Endodermal cell (in vitro differentiated cells): ENCODE measurements at regions not wholly inside any gene's neighbourhood (a gene's known extent, or its start where the extent isn't known, plus 50 kb on each side); places are given as distances from the start of the nearest gene placed in this dataset.

Source experiments
- DNase-seq: peaks from one replicate; pipeline ENCODE4 v3.0.0-alpha.2; 2017
- H3K27ac ChIP-seq: 2 replicates; pipeline ENCODE4 v1.5.1; 2013; ENCODE audit warnings: mild to moderate bottlenecking, low read depth, low read length, moderate library complexity
- H3K27me3 ChIP-seq: 2 replicates; pipeline ENCODE4 v1.6.1; 2013; ENCODE audit warnings: mild to moderate bottlenecking, low read length, moderate library complexity; ENCODE audit not compliant: insufficient read depth, control insufficient read depth, poor library complexity, severe bottlenecking
- H3K36me3 ChIP-seq: 2 replicates; pipeline ENCODE4 v1.7.0; 2013; ENCODE audit warnings: mild to moderate bottlenecking, low read length, moderate library complexity; ENCODE audit not compliant: control insufficient read depth, insufficient read depth
- H3K4me1 ChIP-seq: one replicate; pipeline ENCODE4 v1.7.0; 2013; ENCODE audit warnings: low read length; ENCODE audit not compliant: control insufficient read depth, insufficient read depth
- H3K4me3 ChIP-seq: 2 replicates; pipeline ENCODE4 v1.5.1; 2013; ENCODE audit warnings: mild to moderate bottlenecking, low read length, moderate library complexity
- H3K9ac ChIP-seq: 2 replicates; pipeline ENCODE4 v1.6.1; 2013; ENCODE audit warnings: mild to moderate bottlenecking, low read length, moderate library complexity; ENCODE audit not compliant: poor library complexity, severe bottlenecking; ENCODE audit errors: extremely low read depth
- H3K9me3 ChIP-seq: 2 replicates; pipeline ENCODE4 v1.6.1; 2013; ENCODE audit warnings: mild to moderate bottlenecking, low read length, moderate library complexity; ENCODE audit not compliant: control insufficient read depth
- H3K27ac Mint-ChIP-seq: 2 replicates; pipeline ENCODE4 v1.8.0; 2020; ENCODE audit warnings: mixed read lengths
- H3K27me3 Mint-ChIP-seq: 2 replicates; pipeline ENCODE4 v1.8.0; 2021; ENCODE audit warnings: mild to moderate bottlenecking, mixed read lengths; ENCODE audit not compliant: insufficient read depth
- H3K36me3 Mint-ChIP-seq: 2 replicates; pipeline ENCODE4 v1.8.0; 2020; ENCODE audit warnings: low read depth, mixed read lengths
- H3K4me1 Mint-ChIP-seq: 2 replicates; pipeline ENCODE4 v1.8.0; 2020; ENCODE audit warnings: mixed read lengths
- H3K4me3 Mint-ChIP-seq: 2 replicates; pipeline ENCODE4 v1.8.0; 2020; ENCODE audit warnings: mild to moderate bottlenecking, moderate library complexity, mixed read lengths
- H3K9me3 Mint-ChIP-seq: 2 replicates; pipeline ENCODE4 v1.8.0; 2020; ENCODE audit warnings: mild to moderate bottlenecking, mixed read lengths
- WGBS, 2 experiments: methylation state at CpG; one replicate each; pipeline versions ENCODE4 v1.1.5 to v1.1.7; 2013; ENCODE audit warnings: missing lambda C conversion rate in 2 of 2, mixed read lengths in 1 of 2; ENCODE audit not compliant: insufficient coverage in 1 of 2, insufficient read length in 1 of 2; 5-methylcytosine and 5-hydroxymethylcytosine counted together
- TF ChIP-seq, protein P1 (sequence below): fragments of 200-600 bp; sonication (generic); conservative IDR thresholded peaks from 2 replicates; pipeline ENCODE4 v1.5.0; 2021; ENCODE audit warnings: antibody characterized with exemption, mild to moderate bottlenecking

DNA sequence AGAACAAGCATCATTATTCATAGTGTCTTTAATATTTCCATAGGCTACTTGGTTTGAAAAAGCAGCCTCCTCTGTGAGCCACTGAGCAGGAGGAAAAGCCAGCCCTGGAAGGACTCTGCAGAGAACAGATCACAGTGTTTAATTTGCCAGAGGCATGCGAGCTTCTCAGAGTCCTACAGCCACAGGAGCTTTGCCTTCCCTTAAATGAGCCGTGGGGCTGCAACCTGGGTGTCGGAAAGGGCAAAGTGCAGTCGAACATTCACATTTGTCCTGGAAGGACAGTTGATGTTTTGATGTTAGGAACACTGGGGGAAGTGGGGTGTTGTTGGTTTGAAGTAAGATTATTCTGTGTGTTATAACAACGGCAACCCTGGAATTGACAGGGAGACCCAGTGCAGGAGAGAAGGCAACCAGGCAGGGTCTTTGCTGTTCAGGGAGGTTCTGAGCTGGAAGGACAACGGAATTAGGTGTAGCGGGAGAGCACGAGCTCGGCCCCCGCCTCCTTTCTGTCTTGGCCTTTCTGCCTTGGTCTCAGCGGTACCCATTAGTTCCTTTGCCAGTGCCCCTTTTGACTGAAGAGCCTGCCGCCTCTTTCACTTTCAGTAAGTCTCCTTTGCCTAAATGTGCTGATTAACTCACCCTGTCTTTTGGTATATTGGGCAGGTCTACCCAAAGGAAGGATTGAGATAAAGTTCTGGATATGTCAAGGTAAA, 192.3 kb upstream of the PITRM1 start:
- no peaks in the 10 kb centered on the region for H3K36me3 ChIP-seq
- H3K27ac Mint-ChIP-seq, result no peak overlapping the region
- no peaks in the 10 kb centered on the region for H3K4me1 Mint-ChIP-seq
- H3K36me3 Mint-ChIP-seq, result peaks cover 7% of the 10 kb centered on the region
- peaks cover 31% of the 10 kb centered on the region for H3K9me3 ChIP-seq
- no peak overlapping the region for H3K27ac ChIP-seq
- no peak overlapping the region for H3K9ac ChIP-seq
- WGBS, 2 experiments, result 91 to 98% methylated on average over 7 to 12 of the region's 12 CpGs
- H3K4me1 ChIP-seq, result no peaks in the 10 kb centered on the region
- TF ChIP-seq, protein P1, sequence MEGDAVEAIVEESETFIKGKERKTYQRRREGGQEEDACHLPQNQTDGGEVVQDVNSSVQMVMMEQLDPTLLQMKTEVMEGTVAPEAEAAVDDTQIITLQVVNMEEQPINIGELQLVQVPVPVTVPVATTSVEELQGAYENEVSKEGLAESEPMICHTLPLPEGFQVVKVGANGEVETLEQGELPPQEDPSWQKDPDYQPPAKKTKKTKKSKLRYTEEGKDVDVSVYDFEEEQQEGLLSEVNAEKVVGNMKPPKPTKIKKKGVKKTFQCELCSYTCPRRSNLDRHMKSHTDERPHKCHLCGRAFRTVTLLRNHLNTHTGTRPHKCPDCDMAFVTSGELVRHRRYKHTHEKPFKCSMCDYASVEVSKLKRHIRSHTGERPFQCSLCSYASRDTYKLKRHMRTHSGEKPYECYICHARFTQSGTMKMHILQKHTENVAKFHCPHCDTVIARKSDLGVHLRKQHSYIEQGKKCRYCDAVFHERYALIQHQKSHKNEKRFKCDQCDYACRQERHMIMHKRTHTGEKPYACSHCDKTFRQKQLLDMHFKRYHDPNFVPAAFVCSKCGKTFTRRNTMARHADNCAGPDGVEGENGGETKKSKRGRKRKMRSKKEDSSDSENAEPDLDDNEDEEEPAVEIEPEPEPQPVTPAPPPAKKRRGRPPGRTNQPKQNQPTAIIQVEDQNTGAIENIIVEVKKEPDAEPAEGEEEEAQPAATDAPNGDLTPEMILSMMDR, result no peak
- peaks cover 37% of the 10 kb centered on the region for H3K9me3 Mint-ChIP-seq
- no peak overlapping the region for H3K4me3 Mint-ChIP-seq
- DNase-seq, result no peak
- no peak overlapping the region for H3K4me3 ChIP-seq
- no peaks in the 10 kb centered on the region for H3K27me3 ChIP-seq
- H3K27me3 Mint-ChIP-seq, result no peaks in the 10 kb centered on the region

DNA sequence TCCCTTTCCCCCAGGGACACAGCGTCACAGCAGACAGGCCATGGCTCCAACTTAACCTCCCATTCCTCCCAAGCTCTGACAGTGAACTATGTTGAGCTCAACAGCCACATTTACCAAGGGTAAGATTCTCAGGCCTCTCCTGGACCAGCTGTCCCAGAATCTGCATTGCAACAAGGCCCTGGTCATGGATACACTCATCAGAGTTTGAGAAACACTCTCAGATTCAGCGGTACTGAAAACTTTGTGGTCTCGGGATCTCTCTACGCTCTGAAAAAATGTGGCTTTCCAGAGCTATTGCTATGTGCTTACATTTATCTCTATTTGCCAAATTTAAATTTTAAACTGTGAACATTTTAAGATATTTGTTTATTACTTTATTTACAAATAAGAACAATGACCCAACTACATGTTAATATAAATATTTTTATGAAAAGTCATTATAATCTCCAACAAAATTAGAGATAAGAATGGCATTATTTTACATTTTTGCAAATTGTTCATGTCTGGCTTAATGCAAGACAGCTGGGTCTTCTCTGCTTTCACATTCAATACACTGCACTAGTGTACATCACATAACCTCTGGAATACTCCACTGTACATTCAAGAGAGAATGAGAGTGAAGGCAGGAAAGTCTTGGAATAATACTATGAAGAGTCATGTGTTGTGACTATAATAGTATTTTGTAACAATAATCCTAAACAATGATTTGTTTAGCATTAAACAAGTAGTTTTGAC, 190.9 kb upstream of the PITRM1 start:
- Mint-ChIP-seq H3K27me3 (no peaks in the 10 kb centered on the region), H3K4me1 (no peaks in the 10 kb centered on the region), H3K9me3 (peaks cover 44% of the 10 kb centered on the region), H3K36me3 (peaks cover 10% of the 10 kb centered on the region), H3K4me3 (no peak overlapping the region), H3K27ac (no peak overlapping the region)
- TF ChIP-seq, protein P1, result no peak
- 98 to 99% methylated on average over 4 of the region's 4 CpGs for WGBS, 2 experiments
- H3K4me3 ChIP-seq, result no peak overlapping the region
- no peaks in the 10 kb centered on the region for H3K27me3 ChIP-seq
- DNase-seq, result no peak
- no peaks in the 10 kb centered on the region for H3K36me3 ChIP-seq
- no peak overlapping the region for H3K27ac ChIP-seq
- peaks cover 31% of the 10 kb centered on the region for H3K9me3 ChIP-seq
- no peaks in the 10 kb centered on the region for H3K4me1 ChIP-seq
- no peak overlapping the region for H3K9ac ChIP-seq

DNA sequence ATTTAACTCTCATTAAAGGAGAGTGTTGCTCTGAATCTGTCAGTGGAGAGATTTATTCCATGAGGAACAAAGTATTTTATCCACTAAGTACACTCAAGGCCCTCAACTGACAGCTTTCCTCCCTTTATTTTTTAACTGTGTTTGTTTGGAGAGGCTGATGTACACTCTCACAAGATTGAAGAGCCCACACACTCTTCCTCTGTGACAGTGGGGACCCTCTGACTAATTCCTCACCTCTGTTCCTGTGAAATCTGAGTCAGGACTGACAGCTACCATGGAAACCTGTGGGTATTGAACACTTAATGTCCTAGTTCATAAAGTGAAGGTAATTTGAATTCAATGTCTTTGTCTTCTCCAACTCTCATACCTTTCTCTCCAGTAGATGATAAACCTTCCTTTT, 189.8 kb upstream of the PITRM1 start:
- Histone ChIP-seq H3K4me1 (no peaks in the 10 kb centered on the region), H3K27ac (no peak overlapping the region), H3K27me3 (no peaks in the 10 kb centered on the region), H3K9me3 (peaks cover 31% of the 10 kb centered on the region), H3K9ac (no peak overlapping the region), H3K36me3 (no peaks in the 10 kb centered on the region), H3K4me3 (no peak overlapping the region)
- Mint-ChIP-seq H3K4me1 (no peaks in the 10 kb centered on the region), H3K4me3 (no peak overlapping the region), H3K36me3 (peaks cover 13% of the 10 kb centered on the region), H3K27me3 (peaks cover 2% of the 10 kb centered on the region), H3K27ac (no peak overlapping the region), H3K9me3 (peaks cover 48% of the 10 kb centered on the region)
- DNase-seq, result no peak
- TF ChIP-seq, protein P1, result no peak
